Activated T-cell treated with anti-CD3 and anti-CD28 coated beads, Interleukin-2, amount 50 U/mL, for 48 hours (primary cell): ENCODE measurements at regions not wholly inside any gene's neighbourhood (a gene's known extent, or its start where the extent isn't known, plus 50 kb on each side); places are given as distances from the start of the nearest gene placed in this dataset.
"Not testable (repeated sequence)": the region's sequence is repeated elsewhere in the genome, so short reads cannot be mapped to it uniquely, and the experiment has no call there.

ENCODE experiments used
- DNase-seq, 2 experiments: peaks; one replicate each; pipeline ENCODE4 v3.0.0-alpha.2; 2020

- DNase-seq: no peak
These were observed 1553.8 kb upstream of the FLRT2 start for GRCh38 chr14:83975841-83976770.

- no peak for DNase-seq
These were observed 1552.4 kb upstream of the FLRT2 start for GRCh38 chr14:83977583-83977982.

GRCh38 chr14:83981676-83982258 is 1548.2 kb upstream of the FLRT2 start:
- DNase-seq: not testable (repeated sequence)

- DNase-seq: no peak
These were observed 1541.7 kb upstream of the FLRT2 start for GRCh38 chr14:83988275-83988674.

- DNase-seq: no peak
These were observed 1538.3 kb upstream of the FLRT2 start for GRCh38 chr14:83991666-83992065.

GRCh38 chr14:83992857-83993256 is 1537.1 kb upstream of the FLRT2 start:
- DNase-seq: no peak

- no peak for DNase-seq
These were observed 1536.4 kb upstream of the FLRT2 start for GRCh38 chr14:83993545-83993944.

GRCh38 chr14:83994020-83994419 is 1535.9 kb upstream of the FLRT2 start:
- DNase-seq: no peak

GRCh38 chr14:84001023-84001422 is 1528.9 kb upstream of the FLRT2 start:
- DNase-seq: no peak

GRCh38 chr14:84003346-84003745 is 1526.6 kb upstream of the FLRT2 start:
- no peak for DNase-seq

- no peak for DNase-seq
These were observed 1523.2 kb upstream of the FLRT2 start for GRCh38 chr14:84006643-84007155.

GRCh38 chr14:84013424-84013823 is 1516.5 kb upstream of the FLRT2 start:
- no peak for DNase-seq

GRCh38 chr14:84017495-84017894 is 1512.4 kb upstream of the FLRT2 start:
- DNase-seq: no peak

GRCh38 chr14:84021433-84021832 is 1508.5 kb upstream of the FLRT2 start:
- DNase-seq: no peak

- no peak for DNase-seq
These were observed 1505.6 kb upstream of the FLRT2 start for GRCh38 chr14:84024231-84024820.

- DNase-seq: no peak
These were observed 1504.6 kb upstream of the FLRT2 start for GRCh38 chr14:84025106-84026012.

- DNase-seq: no peak
These were observed 1502.6 kb upstream of the FLRT2 start for GRCh38 chr14:84027351-84027750.

- DNase-seq: no peak
These were observed 1501.8 kb upstream of the FLRT2 start for GRCh38 chr14:84028080-84028604.

- DNase-seq: no peak
These were observed 1500.7 kb upstream of the FLRT2 start for GRCh38 chr14:84029246-84029645.

GRCh38 chr14:84029720-84030119 is 1500.2 kb upstream of the FLRT2 start:
- no peak for DNase-seq

- DNase-seq: no peak
These were observed 1493.1 kb upstream of the FLRT2 start for GRCh38 chr14:84036840-84037239.

- no peak for DNase-seq
These were observed 1492.4 kb upstream of the FLRT2 start for GRCh38 chr14:84037593-84037992.
